ENCODE measurements at regions not wholly inside any gene's neighbourhood (a gene's known extent, or its start where the extent isn't known, plus 50 kb on each side); places are given as distances from the start of the nearest gene placed in this dataset.

- TF ChIP-seq TEAD4 (IDR thresholded peaks at IDR 0.05): no peak
- TF ChIP-seq MAX (IDR thresholded peaks at IDR 0.05): no peak
- no peak for TF ChIP-seq YY1 (IDR thresholded peaks at IDR 0.05; ENCODE audit: low read depth)
Measured at GRCh38 chr4:31020363-31020762, 300.2 kb downstream of the PCDH7 start.
